ENCODE measurements at regions not wholly inside any gene's neighbourhood (a gene's known extent, or its start where the extent isn't known, plus 50 kb on each side); places are given as distances from the start of the nearest gene placed in this dataset.

DNA sequence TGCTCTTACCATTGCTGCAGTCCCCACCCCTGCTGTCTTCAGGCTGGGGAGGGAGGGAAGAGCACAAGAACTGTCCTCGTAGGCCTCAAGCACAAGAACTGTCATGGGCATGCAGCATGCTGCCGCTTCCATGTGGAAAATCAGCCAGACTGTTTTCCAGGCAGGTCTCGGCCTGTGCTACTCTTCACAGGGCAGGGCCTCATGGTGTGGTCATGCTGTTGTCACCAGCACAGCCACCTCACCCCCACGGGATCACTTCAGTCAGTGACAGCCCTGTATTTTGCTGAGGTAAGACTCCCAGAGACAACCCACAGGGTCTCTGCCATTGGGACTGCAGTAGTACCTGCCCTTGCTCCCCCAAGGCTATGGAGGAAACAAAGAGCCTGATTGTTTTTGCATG, 205.3 kb downstream of the NAP1L3 start:
- TF ChIP-seq POLR2A (IDR thresholded peaks at IDR 0.05; ENCODE audit: low read depth, low read length) (no peak), POLR2AphosphoS5 (IDR thresholded peaks at IDR 0.05; ENCODE audit: low read depth, low read length) (no peak)

Measured in GM12892 (cell line).